NCI-H82 (cell line): ENCODE measurements at regions not wholly inside any gene's neighbourhood (a gene's known extent, or its start where the extent isn't known, plus 50 kb on each side); places are given as distances from the start of the nearest gene placed in this dataset.
A peak's percentile ranks its signal among the peaks of the same experiment; 100 is the strongest.
"Not testable (repeated sequence)": the region's sequence is repeated elsewhere in the genome, so short reads cannot be mapped to it uniquely, and the experiment has no call there.

Source experiments
- DNase-seq: peaks from one replicate; lab custom pipeline; 2025; lab: John Stamatoyannopoulos, UW

DNA sequence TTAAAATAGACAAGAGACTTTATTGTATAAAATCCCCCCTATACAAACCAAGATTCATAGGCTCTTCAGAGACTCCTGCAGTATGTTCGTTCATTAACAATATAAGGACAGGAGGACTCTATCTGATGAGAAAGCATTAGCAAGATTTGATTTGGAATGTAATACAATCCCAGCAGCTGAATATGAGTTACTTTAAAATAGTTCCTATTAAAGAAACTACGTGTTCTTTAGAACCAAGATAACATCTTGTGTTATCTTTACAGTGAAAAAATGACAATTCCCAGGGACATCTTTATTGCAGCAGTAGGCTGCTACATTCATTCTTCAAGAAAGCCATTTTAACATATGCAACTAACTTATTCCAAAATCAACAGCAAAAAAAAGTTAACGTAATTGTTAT lies 1360.1 kb upstream of the GJE1 start:
- no peak for DNase-seq

DNA sequence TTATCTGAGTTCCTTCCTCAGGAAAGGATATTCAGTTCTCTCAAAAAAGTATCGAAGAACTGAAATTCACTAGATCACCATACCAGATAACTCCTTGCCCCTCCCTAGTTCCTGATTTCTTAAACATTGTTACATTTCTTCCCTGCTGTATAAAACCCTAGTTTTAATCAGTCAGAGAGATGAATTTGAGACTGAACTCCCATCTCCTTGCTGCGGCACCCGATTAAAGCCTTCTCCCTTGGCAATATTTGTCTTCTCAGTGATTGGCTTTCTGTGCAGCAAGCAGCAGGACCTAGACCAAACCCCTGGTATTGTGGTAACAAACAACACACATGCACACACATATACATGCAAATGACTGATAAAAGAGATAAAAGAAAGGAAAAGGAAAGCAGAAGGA lies 1364.6 kb upstream of the GJE1 start:
- DNase-seq: no peak

- no peak for DNase-seq
These were observed 1365.7 kb upstream of the GJE1 start for GRCh38 chr6:140766999-140767398.

GRCh38 chr6:140758169-140758877 lies 1374.4 kb upstream of the GJE1 start:
- no peak for DNase-seq

- no peak for DNase-seq
These were observed 1377.8 kb upstream of the CITED2 start for GRCh38 chr6:140752234-140752633.

DNA sequence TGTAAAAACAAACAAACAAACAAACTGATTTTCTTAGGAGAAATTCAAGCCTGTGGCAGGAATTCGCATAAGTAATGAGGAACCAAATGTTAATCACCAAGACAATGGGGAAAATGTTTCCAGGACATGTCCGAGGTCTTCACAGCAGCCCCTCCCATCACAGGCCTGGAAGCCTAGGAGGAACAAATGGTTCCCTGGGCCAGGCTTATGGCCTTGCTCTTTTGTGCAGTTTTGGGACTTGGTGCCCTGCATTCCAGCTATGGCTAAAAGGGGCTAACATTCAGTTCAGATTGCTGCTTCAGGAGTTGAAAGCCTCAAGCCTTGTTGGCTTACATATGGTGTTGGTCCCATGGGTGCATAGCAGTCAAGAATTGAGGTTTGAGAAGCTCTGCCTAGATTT lies 1372.7 kb upstream of the CITED2 start:
- no peak for DNase-seq

- no peak for DNase-seq
These were observed 1370.3 kb upstream of the CITED2 start for GRCh38 chr6:140744659-140745320.

DNA sequence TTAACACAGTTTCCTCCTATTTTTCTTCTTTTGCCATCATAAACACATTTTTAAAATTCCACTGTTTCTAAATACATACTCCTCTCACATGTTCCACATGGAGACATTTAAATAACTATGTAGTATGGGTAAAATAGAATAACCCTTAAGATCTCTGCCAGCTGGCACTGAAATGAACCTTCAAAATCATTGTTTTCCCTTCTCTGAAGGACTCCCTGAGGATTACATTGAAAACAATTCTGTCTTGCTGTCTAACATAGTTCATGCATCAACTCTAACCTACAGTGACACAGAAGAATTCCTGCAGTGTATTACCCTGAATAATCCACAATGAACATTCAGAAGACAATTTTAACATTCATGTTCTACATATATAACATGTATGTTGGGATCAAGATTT lies 1361.8 kb upstream of the CITED2 start:
- no peak for DNase-seq

DNA sequence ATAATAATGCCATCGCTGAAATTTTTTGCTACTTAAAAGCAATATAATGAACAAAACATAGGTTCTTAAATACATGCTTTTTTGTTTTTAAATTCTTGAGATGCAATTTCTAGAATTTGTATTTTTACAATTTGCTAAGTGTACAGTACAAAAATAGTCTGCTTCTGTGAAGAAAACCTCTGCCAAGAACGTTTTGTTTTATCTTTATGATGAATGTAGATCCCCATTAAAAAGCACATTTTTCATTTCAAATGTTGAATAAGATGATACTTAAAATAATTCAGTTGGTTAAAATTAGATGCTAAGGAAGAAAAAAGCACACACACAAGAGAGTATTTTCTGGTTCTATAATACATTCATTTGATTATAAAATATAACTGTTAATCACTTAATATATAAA lies 1358.5 kb upstream of the CITED2 start:
- no peak for DNase-seq

- no peak for DNase-seq
These were observed 1357.7 kb upstream of the CITED2 start for GRCh38 chr6:140732155-140732554.

DNA sequence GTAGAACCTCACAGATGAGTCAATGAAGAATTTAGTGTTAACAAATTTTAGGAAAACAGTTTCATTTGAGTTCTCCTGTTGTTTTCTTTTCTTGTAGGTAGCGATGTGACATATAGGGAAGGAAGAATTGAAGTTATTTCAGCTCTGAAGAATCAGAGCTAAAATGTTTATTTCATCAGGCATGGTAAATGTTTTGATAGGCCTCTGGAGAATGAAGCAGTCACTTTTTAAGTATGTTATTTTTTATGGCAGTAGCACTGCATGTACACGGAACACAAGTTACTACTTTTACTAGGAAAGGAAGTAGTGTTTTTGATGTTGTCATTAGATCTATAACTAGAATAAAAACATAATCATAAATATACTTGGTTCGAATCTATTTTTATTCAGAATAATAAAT lies 1357.3 kb upstream of the CITED2 start:
- DNase-seq: no peak

GRCh38 chr6:140729521-140729920 lies 1355.1 kb upstream of the CITED2 start:
- no peak for DNase-seq

DNA sequence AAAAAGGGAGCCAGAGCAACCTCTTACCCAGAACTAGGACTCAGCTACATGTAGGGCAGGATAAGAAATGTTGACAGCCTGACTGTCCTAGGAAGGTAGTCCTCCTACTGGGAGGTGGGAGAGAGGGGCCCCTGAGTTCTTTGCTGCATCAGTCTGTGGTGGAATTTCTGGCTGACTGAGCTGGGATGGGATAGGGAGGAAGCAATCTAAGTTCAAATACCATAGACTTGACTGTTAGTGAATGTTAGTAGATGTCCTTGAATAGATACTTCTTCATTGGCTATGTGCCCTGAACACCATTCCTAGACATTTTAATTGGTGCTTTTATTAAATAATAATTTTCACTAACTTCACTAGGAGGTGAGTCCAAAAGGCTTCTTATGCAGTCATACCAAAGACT lies 1343.6 kb upstream of the CITED2 start:
- DNase-seq: no peak

GRCh38 chr6:140713495-140713894 lies 1339.0 kb upstream of the CITED2 start:
- DNase-seq: no peak

DNA sequence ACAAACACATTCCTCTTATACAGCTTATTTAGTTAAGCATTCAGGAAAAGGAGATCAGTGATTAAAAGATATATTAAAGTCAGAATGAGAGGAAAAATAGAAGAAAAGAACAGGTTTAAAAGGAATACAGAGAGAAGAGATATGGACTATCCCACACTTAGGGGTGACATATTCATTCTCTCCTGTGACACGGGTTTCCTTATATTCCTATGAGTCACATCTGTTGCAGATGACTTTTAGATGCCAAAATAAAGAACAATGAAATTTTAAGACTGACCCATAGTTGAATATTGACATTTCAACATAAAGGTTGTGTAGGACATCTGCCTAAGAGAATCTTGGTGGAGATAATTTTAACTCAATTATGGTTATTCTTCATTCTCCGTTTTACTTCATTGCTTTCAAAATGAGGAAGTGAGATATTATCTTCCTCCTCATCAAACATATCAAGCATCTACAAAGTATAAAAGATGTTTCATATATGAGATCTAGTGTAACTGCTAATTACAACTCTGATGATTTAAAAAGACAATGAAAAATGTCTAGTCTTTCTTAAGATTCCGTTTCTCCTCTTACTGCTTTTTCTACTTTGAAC lies 1336.7 kb upstream of the CITED2 start:
- no peak for DNase-seq

GRCh38 chr6:140708441-140708840 lies 1334.0 kb upstream of the CITED2 start:
- no peak for DNase-seq

- not testable (repeated sequence) for DNase-seq
These were observed 1329.6 kb upstream of the CITED2 start for GRCh38 chr6:140704008-140704407.

DNA sequence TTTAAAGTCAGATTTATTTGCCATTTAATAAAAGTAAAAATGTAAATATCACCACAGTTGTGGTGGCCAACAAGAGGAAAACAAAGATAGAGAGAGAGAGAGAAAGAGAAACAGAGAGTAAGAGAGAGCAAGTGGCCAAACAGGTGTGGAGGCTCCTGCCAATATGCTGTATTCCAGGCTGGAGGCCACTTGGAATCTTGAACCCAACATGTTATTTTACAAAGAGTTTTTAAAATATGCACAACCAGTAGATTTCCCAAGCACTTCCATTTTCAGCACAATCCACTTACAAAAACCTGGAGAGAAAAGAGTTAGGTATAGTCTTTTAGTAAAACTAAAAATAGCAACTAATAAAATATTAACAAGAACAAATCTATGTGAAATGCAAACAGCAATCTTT lies 1323.1 kb upstream of the CITED2 start:
- no peak for DNase-seq

GRCh38 chr6:140684776-140685550 lies 1310.5 kb upstream of the CITED2 start:
- no peak for DNase-seq

DNA sequence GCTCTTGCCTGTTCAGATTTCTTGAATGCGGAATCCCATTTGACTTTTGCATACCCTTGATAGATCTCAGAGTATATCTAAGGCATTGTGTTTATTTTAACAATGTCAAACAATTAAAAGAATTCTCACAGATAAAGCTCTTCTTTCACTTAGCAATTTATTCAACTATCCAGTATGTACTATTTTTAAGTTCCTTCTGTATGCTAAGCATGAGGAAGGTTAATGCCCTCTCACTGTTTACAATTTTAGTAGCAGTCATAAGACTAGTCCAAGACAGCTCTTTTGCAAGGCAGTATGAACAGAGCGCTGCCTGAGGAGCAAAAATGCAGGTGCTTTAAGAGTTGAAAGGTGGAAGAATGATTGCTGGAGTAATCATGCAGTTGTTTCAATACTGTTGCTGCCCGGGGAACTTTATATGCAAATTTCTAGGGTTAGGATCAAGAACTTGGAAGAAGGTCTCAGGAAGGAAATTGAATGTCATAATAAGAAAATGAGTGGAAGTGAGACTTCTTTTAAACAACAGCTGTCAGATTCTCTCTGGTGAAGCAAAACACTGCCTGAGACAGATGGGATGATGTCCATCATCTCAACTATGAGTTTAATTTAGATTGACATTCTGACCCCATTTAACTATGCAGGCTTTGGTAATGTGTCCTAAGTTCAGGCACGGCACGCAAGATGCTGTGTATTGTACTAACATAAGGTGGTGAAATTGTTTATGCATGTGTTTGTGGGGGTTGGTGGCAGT lies 1303.5 kb upstream of the CITED2 start:
- no peak for DNase-seq

DNA sequence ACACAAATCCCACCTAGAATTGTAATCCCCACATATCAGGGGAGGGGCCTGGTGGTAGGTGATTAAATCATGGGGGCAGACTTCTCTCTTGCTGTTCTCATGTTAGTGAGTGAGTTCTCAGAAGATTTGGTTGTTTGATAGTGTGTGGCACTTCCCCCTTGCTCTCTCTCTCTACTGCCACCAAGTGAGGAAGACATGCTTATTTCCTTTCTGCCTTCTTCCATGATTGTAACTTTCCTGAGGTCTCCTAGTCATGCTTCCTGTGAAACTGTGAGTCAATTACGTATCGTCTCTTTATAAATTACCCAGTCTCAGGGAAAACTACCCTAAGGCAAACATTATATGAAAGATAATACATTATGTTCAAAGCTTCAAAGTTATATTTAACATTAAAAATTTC lies 1297.5 kb upstream of the CITED2 start:
- DNase-seq: peak; percentile 18

- no peak for DNase-seq
These were observed 1295.6 kb upstream of the CITED2 start for GRCh38 chr6:140670021-140670420.
